ENCODE measurements at regions not wholly inside any gene's neighbourhood (a gene's known extent, or its start where the extent isn't known, plus 50 kb on each side); places are given as distances from the start of the nearest gene placed in this dataset.

GRCh38 chr18:57276829-57277228 lies 75.5 kb upstream of the ST8SIA3 start:
- TF ChIP-seq CTCF (IDR thresholded peaks at IDR 0.05) = no peak
- TF ChIP-seq EP300 (IDR thresholded peaks at IDR 0.05) = no peak
